ENCODE measurements at regions not wholly inside any gene's neighbourhood (a gene's known extent, or its start where the extent isn't known, plus 50 kb on each side); places are given as distances from the start of the nearest gene placed in this dataset.
"Not testable (repeated sequence)": the region's sequence is repeated elsewhere in the genome, so short reads cannot be mapped to it uniquely, and the experiment has no call there.

DNA sequence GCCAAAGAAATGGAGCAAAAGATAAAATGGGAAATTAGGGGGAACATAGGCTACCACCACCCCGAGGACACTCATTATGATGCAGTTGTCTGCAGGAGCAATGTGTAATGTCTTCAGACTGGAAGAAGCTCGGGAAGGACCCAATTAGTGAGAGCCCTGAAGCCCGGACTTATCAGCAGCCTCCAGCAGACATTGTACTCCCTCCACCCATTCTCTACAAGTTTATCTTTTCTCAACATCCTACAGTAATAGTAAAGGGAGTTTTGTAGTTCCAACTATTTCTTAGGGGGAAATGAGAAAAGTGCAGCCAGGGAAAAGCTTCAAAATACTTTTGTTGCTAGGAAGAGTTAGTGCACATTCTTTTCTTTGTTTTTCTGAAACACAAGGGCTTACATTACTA is 657.3 kb upstream of the COBL start:
- no peak for DNase-seq (ENCODE audit: low read depth in 4 of 4, low spot score in 3 of 4)

DNA sequence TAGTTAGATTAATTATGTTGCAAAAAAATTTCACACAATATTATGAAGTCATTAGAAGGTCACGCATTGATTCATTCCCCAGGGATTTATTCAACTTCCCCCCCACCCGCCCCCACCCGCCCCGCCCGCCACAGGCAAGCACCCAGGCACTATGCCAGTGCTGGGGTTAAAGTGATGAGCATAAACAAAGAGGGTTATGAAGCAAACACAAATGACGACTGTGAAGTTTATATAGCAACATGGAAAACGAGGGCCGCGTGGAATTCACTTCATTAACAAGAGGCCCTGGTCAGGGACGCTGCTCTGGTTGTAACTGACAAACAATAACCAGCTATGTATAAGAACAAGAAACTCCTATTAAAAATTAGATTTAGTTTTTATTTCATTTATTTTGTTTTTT is 656.5 kb upstream of the COBL start:
- DNase-seq (ENCODE audit: low read depth in 4 of 4, low spot score in 3 of 4), result no peak

DNA sequence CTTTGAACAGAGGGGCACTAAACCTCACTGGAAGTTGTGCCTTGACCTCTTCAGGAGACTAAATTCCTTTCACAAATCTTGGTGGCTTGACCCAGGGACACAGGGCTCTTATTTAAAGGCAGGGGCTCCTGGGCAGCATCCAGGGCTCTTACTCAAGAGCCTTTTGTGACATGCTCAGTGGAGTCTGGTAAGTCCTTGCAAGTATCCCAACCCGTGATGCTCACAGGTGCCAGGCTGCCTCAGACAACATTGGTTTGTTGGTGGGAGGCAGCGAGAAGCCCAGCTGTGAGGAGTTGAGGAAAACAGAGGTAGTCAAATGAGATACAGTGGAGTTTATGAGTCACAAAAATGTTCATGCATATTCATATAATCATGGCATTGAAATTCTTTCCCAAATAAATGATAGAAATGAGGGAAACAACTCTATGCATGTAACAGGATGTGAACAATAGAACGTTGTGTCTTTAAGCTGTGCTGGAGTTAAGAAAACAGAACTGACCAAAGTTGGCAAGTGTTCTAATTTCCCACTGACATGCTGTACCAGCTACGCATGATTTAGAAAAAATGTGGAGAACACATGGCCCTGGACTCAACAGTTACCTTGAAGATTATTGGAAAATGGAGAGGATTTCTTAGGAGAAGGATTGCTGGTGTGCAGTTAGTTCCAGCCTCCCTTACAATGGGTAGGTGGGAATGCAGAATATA is 654.5 kb upstream of the COBL start:
- DNase-seq (ENCODE audit: low read depth in 4 of 4, low spot score in 3 of 4), result no peak

DNA sequence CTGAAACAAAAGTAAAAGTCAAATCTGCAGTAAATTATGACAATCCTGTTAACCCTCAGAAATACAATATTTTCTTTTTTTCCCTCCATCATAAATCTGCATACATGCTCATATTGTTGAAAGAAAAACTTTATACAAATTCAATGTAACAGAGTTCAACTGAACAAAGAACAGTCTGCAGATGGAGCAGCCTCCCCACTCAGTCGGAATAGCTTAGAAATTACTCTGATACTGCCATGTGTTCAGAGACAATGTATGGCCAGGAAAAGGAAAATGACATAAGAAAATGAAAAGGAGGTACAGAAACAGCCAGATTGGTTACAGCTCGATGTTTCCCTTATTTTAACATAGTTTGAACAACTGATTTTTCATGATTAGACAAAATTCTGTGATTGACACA is 651.9 kb upstream of the COBL start:
- no peak for DNase-seq (ENCODE audit: low read depth in 4 of 4, low spot score in 3 of 4)

DNA sequence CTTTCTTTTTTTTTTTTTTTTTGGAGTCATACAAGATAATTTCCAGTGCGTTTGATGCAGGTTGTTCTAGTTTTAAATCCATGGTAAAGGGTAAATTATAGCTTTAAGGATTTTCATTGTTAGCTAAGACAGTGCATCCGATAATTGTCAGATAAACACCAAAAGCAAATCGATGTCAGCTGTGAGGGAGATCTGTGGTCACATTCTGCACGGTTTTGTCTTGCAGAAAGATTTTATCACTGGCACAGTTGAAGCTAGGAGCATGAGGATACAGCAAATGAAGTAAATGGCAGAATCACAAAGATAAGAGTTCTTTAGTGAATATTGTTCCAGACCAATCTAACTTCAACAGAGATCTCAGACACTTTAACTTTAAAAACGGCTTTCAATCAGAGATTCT is 648.8 kb upstream of the COBL start:
- no peak for DNase-seq (ENCODE audit: low read depth in 4 of 4, low spot score in 3 of 4)

DNA sequence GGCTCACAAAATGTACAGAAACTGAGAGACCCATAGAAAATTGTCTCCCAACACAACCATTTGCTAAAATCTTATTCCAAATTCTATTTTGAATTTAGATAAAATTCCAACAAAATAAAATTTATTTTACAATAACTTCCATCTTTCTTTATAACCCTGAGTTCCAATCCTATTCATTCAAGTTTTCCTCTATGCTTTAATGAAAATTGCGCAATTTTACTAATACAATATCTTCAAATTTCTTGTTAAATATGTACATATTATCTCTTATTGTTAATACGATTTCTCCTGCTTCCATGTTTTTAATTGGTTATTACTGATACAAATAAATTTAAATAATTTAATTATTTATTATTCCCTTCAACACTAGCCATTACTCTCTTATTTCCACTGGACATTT is 645.2 kb upstream of the COBL start:
- no peak for DNase-seq (ENCODE audit: low read depth in 4 of 4, low spot score in 3 of 4)

DNA sequence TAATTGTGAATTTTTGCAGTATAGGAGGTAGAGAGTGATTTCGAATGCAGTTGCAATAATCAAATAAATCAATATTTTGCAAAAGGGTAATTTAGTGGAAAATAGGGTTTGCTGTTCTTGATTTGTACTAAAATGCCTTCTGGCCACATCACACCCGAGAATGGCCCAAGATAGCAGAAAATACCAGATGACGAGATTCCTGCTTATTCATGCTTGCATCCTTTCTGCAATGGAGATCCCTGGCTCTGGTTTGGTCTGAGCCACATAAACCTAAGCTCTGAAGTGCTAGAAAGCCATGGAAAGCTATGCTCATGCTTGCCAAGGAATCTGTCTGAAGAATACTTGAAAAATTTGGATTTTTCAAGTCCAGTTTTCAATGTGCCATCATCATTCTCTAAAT is 634.2 kb upstream of the COBL start:
- no peak for DNase-seq (ENCODE audit: low read depth in 4 of 4, low spot score in 3 of 4)

DNA sequence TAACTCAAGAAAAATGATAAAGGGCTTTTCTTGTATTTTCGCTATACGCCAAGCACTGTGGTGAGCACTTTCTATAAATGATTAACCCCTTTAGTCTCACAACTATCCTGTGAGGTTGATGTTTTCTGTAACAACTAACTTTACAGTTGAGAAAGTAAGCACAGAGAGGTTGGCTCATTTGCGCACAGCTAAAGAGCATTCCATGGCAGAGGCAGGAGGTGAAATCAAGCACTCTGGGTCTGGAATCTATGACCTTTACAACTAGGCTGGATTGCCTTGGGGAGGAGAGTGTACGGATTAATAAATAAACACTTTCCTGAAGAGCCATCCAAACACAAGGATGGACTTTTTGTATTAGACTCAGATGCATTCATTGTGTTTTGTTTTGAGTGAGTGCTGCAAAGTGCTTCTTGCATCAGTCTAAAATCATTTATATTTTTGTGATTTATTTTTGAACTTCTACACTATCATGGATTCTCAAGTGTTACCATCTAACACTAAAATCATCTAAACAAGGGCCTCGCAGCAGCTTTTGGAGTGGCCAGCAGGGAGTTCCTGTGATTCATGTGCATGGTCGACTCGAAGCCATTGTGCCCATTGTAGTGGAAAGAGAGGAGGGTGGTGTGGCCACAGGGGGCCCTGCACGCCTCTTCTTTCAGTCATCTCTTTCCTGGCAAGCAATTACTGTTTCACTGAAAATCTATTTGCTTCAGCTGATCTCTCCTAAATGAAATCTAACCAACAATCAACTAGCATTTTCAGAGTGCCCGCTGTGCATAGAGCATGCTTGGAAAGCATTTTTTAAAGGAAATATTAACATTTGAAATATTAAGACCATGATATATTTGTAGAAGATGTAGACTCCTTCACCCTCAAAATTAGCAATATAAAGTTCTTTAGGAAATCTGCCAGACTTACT is 633.4 kb upstream of the COBL start:
- no peak for DNase-seq (ENCODE audit: low read depth in 4 of 4, low spot score in 3 of 4)

DNA sequence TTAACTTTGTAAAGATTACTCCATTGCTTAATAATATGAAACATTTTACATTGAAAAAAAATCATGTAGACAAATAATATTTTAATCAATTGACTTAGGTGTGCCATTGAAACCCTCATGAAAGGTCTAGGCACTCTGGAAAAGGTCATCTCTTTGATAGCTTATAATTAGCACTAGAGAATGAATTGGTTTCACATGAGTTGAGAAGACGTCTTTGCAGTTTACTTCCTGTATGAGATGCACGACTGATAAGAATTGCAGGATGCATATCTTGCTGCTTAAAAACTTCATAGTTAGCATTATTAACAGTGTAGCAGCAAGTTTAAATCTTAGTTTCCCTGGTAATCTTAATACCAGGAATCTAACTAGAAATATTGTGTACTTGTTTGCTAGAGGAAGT is 614.2 kb upstream of the COBL start:
- DNase-seq (ENCODE audit: low read depth in 4 of 4, low spot score in 3 of 4), result no peak

DNA sequence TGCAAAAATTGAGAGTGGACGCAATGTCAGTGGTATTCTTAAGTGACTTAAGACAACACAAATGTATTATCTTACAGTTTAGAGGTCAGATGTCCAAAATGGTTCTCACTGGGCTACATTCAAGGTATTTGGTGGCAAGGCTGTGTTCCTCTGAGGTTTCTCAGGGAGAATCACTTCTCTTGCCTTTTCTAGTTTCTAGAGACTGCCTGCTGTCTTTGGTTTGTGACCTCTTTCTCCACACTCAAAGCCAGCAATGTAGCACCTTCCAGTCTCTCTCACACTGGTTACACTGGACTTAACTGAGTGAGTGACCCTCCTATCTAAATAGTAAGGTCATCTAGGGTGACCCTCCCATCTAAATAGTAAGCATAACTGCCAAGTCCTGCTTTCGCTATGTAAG is 613.2 kb upstream of the COBL start:
- no peak for DNase-seq (ENCODE audit: low read depth in 4 of 4, low spot score in 3 of 4)

DNA sequence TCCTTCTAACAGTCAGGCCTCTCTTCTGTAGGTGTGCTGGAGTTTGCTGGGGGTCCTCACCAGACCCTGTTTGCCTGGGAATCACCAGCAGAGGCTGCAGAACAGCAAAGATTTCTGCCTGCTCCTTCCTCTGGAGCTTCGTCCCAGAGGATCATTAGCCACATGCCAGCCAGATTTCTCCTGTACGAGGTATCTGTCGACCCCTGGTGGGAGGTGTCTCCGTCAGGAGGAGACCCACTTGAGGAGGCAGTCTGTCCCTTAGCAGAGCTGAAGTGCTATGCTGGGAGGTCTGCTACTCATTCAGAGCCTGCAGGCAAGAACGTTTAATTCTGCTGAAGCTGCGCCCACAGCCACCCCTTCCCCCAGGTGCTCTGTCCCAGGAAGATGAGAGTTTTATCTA is 611.1 kb upstream of the COBL start:
- no peak for DNase-seq (ENCODE audit: low read depth in 4 of 4, low spot score in 3 of 4)

DNA sequence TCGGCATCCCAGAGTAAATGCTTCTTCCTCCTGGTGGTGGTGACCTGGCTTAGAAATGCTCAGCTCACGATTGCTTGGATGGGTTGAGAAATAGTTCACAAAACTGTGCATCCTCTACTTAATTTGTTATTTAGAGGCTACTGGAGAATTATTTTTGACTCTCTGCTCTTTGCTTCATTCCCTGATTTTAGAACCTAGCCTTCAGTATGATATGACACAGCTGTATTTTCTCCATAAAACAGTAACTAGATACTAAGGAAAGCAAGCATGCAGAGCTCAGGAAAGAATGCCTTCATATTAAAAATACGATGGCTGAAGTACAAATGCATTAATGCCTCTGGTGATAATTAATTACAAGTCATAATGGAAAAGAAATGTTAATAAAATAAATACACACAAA is 602.0 kb upstream of the COBL start:
- DNase-seq (ENCODE audit: low read depth in 4 of 4, low spot score in 3 of 4), result peak in 3 of 4 donors; percentile 12 to 25 (median 18)

DNA sequence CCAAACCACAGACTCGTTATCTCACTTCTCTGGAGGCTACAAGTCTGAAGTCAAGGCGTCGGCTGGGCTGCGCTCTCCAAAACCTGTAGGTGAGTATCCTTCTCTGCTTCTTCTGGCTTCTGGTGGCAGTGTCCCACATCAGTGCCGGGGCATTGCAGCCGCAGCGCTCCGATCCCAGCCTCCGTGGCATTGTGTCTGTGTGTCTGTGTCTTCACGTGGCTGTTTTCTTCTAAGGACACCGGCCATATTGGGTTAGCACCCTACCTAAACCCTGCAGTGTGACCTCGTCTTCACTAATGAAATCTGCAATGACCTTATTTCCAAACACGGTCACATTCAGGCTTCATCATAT is 584.9 kb upstream of the COBL start:
- DNase-seq (ENCODE audit: low read depth in 4 of 4, low spot score in 3 of 4), result no peak

DNA sequence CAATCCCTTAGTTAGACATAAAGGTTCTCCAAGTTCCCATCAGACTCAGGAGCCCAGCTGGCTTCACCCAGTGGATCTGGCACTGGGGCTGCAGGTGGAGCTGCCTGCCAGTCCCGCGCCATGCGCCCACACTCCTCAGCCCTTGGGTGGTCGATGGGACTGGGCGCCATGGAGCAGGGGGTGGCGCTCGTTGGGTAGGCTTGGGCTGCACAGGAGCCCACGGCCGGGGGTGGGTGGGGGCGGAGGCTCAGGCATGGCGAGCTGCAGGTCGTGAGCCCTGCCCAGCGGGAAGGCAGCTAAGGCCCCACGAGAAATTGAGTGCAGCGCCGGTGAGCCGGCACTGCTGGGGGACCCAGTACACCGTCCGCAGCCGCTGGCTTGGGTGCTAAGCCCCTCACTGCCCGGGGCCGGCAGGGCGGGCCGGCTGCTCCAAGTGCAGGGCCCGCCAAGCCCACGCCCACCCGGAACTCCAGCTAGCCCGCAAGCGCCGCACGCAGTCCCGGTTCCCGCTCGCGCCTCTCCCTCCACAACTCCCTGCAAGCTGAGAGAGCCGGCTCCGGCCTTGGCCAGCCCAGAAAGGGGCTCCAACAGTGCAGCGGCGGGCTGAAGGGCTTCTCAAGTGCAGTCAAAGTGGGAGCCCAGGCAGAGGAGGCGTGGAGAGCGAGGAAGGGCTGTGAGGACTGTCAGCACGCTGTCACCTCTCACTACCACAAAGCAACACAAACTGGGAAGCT is 584.3 kb upstream of the COBL start:
- DNase-seq (ENCODE audit: low read depth in 4 of 4, low spot score in 3 of 4), result not testable (repeated sequence)

DNA sequence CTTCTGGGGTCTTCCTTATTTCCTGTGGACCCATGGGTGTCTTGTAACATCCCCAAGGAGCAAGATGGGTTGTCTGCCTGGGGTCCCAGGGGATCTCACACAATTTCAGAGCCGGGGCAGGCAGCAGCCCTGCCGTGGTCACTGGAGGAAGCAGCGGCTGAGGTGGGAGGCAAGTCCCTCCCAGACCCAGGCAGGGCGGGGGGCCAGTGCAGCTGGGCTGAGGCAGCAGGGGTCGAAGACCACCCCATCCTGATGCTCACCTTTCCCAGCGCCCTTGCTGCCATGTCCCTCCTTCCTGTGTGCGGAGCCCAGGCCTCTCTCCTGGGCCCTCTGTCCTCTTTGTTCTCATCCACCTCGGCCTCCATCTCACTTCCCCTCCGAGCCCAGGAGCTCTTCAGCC is 583.0 kb upstream of the COBL start:
- no peak for DNase-seq (ENCODE audit: low read depth in 4 of 4, low spot score in 3 of 4)

DNA sequence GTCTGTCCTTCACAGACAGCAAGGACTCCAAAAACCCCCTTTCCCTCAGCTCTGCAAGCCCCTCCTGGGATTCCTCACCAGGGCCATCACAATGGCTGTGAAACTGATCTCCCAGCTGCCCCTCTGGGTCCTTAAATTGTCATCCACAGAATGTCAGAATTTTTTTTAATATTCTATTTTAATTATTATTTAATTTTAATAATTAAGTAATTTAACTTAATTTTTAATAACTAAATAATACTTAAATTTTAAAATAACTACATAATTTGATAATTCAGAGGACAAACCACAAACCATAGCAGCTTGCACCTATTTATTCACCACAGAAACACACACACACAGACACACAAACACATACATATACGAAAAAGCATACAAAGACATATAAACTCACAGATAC is 565.8 kb upstream of the COBL start:
- DNase-seq (ENCODE audit: low read depth in 4 of 4, low spot score in 3 of 4), result no peak

DNA sequence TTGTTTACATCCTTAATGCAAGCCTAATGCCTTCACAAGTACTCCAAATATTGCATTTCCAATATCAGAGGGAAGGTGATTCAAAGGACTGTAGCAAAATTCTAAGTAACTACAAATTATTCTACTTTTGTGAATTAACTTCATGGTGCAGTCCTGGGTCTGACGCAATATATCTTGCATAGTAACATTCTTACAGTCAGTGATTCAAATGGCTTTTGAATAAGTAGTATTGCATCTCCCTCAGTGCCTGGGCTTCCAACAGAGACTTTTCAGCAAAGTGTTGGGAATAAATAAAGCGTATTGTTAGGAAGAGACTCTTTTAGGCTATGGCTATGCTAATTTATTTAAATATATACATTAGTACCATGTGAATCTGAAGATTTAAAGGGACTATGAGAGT is 564.7 kb upstream of the COBL start:
- no peak for DNase-seq (ENCODE audit: low read depth in 4 of 4, low spot score in 3 of 4)

DNA sequence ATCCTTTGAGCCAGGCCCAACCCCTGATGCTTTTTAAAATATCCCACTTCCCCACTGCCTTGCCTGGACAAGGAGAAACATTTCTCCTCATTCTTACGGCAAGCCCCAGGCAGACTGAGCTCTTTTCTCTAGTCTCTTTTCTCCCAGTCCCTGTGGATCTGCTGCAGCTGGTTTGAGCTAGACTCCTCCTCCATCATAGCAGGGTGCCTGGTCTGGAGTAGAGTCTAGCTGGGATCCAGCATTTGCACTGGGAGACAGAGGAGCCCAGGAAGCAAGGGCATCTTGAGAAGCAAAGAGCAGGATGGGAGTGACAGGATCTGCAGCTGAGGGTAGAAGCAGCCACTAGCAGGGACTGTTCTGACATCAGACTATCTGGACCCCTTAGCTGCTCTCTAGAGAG is 562.3 kb upstream of the COBL start:
- no peak for DNase-seq (ENCODE audit: low read depth in 4 of 4, low spot score in 3 of 4)

DNA sequence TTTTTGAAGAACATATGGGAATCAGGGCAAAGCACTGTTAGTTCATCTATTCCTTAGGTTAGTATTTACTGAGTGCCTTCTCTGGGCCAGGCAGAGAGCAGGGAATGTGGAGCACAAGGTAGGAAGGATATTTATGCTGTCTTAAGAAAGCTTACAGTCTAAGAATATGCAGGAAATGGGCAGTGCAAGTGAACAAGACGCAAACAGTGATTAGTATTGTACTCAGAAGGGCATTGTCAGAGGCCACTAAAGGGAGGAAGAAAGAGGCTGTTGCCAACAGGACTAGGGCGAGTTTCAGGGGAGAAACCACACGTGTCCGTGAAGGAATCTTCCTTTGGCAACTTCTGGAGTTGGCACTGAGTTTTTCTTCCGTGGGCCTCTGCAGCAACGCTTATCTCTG is 552.8 kb upstream of the COBL start:
- no peak for DNase-seq (ENCODE audit: low read depth in 4 of 4, low spot score in 3 of 4)

DNA sequence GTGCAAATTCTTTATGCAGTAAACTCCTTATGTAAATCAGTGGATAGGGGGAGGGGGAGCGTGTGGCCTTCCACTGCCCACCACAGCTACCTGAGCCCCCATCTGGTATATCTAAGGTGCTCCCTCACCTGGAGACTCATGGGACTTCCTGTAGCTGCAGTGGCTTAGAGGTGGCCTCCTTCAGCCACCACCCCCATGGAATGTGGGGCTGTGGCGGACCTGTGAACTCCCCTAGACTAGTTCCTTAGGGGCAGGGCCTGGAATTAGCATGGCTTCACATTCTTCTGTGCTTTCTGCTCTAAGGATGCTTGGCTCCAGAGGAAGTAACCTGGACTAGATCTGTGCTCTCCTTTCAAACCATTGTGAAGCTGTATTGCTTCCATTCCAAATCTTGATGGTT is 550.5 kb upstream of the COBL start:
- DNase-seq (ENCODE audit: low read depth in 4 of 4, low spot score in 3 of 4), result no peak

DNA sequence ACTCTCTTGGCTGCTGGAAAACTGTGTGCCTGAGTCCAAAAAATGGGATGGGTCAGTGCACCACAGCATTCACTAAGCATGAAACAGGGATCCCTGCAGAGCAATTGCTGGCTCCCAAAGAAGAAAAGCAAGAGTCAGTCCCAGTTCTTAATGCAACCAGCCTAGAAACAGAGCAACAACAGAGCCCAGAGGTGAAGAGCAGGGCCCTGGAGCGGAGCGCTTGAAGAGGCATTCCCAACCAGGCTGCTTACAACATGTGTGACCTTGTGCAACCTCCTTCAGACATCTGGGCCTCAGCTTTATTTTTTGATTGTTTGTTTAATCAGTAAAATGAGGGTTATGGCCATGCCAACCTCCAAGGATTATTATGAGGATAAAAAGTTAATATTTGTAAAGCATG is 543.7 kb upstream of the COBL start:
- DNase-seq (ENCODE audit: low read depth in 4 of 4, low spot score in 3 of 4), result no peak

DNA sequence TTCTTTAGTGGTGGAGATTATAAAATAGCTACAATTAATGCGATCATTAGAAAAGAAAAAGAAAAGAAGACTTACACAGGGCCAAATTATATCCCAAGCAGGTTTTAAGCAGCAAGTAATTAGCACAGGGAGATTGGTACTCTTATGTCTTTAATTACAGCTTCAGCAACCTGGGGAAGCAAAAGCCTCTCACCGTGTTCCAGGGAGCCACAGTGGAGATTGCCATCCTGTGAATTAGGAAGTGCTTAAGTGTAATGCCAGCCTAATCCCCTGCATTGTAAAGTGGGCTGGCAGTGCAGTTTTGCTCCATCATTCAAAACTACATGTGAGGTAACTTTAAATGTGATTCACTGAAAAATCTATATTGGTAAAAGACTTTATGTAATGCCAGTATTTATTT is 533.5 kb upstream of the COBL start:
- DNase-seq (ENCODE audit: low read depth in 4 of 4, low spot score in 3 of 4), result no peak

All from left renal pelvis (tissue), 4 donors.